ENCODE measurements at regions not wholly inside any gene's neighbourhood (a gene's known extent, or its start where the extent isn't known, plus 50 kb on each side); places are given as distances from the start of the nearest gene placed in this dataset.
"Not testable (repeated sequence)": the region's sequence is repeated elsewhere in the genome, so short reads cannot be mapped to it uniquely, and the experiment has no call there.

GRCh38 chrX:1023676-1024075 lies 188.8 kb downstream of the CRLF2 start:
- TF ChIP-seq SUZ12 (IDR thresholded peaks at IDR 0.05) (no peak), FOXM1 (IDR thresholded peaks at IDR 0.05; ENCODE audit: borderline replicate concordance) (no peak), CTBP1 (IDR thresholded peaks at IDR 0.05; ENCODE audit: borderline replicate concordance) (no peak), L3MBTL2 (conservative IDR thresholded peaks at IDR 0.05) (no peak), FOXK2 (IDR thresholded peaks at IDR 0.05) (no peak), LEF1 (IDR thresholded peaks at IDR 0.05; ENCODE audit: borderline replicate concordance) (no peak), ELF4 (IDR thresholded peaks at IDR 0.05) (no peak), ARNT (IDR thresholded peaks at IDR 0.05) (no peak), TARDBP (IDR thresholded peaks at IDR 0.05) (no peak), NFRKB (IDR thresholded peaks at IDR 0.05) (no peak)
- POLR2A ChIA-PET, result no interaction called here

GRCh38 chrX:1021314-1021993 lies 191.0 kb downstream of the CRLF2 start:
- CTCF ChIA-PET; DNase-seq (ENCODE audit: extremely low spot score); POLR2A ChIA-PET: not testable (repeated sequence)

More at GRCh38 chrX:1023676-1024075, 188.8 kb downstream of the CRLF2 start:
- no peak for DNase-seq (ENCODE audit: extremely low spot score)
- CTCF ChIA-PET, result no interaction called here

DNA sequence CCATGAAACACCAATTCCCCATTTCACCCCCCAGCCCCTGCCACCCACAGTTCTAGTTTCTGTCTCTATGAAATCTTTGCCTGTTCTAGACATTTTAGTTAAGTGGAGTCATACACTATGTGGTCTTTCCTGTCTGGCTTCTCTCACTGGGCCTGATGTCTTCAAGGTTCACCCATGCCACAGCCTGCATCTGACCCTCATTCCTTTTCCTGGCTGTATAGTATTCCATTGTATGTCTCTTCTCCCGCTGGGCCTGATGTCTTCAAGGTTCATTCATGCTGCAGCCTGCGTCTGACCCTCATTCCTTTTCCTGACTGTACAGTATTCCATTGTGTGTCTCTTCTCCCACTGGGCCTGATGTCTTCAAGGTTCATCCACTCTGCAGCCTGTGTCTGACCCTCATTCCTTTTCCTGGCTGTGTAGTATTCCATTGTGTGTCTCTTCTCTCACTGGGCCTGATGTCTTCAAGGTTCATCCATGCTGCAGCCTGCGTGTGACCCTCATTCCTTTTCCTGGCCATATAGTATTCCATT lies 191.7 kb downstream of the CRLF2 start:
- no peak for TF ChIP-seq SUZ12 (IDR thresholded peaks at IDR 0.05)
- no peak for TF ChIP-seq LEF1 (IDR thresholded peaks at IDR 0.05; ENCODE audit: borderline replicate concordance)
- no peak for TF ChIP-seq NFRKB (IDR thresholded peaks at IDR 0.05)
- no peak for TF ChIP-seq ELF4 (IDR thresholded peaks at IDR 0.05)
- no peak for TF ChIP-seq CTBP1 (IDR thresholded peaks at IDR 0.05; ENCODE audit: borderline replicate concordance)
- TF ChIP-seq, protein P1, sequence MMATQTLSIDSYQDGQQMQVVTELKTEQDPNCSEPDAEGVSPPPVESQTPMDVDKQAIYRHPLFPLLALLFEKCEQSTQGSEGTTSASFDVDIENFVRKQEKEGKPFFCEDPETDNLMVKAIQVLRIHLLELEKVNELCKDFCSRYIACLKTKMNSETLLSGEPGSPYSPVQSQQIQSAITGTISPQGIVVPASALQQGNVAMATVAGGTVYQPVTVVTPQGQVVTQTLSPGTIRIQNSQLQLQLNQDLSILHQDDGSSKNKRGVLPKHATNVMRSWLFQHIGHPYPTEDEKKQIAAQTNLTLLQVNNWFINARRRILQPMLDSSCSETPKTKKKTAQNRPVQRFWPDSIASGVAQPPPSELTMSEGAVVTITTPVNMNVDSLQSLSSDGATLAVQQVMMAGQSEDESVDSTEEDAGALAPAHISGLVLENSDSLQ (IDR thresholded peaks at IDR 0.05), result no peak
- TF ChIP-seq L3MBTL2 (conservative IDR thresholded peaks at IDR 0.05), result no peak
- TF ChIP-seq BHLHE40 (IDR thresholded peaks at IDR 0.05; ENCODE audit: borderline replicate concordance), result no peak
- TF ChIP-seq FOXM1 (IDR thresholded peaks at IDR 0.05; ENCODE audit: borderline replicate concordance), result no peak
- TF ChIP-seq ARNT (IDR thresholded peaks at IDR 0.05), result no peak
- no peak for TF ChIP-seq FOXK2 (IDR thresholded peaks at IDR 0.05)
- TF ChIP-seq ZNF384 (IDR thresholded peaks at IDR 0.05), result no peak
- no peak for TF ChIP-seq SP1 (IDR thresholded peaks at IDR 0.05)
- no peak for TF ChIP-seq FOXA1 (IDR thresholded peaks at IDR 0.05)
- no peak for TF ChIP-seq HDGF (IDR thresholded peaks at IDR 0.05; ENCODE audit: borderline replicate concordance)
- no peak for TF ChIP-seq TARDBP (IDR thresholded peaks at IDR 0.05)

DNA sequence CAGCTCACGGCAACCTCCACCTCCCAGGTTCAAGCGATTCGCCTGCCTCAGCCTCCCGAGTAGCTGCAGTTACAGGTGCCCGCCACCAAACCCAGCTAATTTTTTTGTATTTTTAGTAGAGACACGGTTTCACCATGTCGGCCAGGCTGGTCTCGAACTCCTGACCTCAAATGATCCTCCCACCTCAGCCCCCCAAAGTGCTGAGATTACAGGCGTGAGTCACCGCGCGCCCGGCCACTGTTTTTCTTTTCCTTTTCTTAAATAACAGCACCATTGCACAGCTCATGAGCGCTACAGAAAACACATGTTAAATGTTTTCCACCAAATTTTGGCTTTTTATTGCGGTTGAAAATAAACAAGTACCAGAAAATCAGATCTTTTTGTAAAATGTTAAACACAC lies 195.5 kb downstream of the CRLF2 start:
- POLR2A ChIA-PET; CTCF ChIA-PET; DNase-seq (ENCODE audit: extremely low spot score): not testable (repeated sequence)

More for the DNA sequence above, 191.7 kb downstream of the CRLF2 start:
- DNase-seq (ENCODE audit: extremely low spot score), result no peak
- CTCF ChIA-PET, result no interaction called here
- POLR2A ChIA-PET, result no interaction called here

DNA sequence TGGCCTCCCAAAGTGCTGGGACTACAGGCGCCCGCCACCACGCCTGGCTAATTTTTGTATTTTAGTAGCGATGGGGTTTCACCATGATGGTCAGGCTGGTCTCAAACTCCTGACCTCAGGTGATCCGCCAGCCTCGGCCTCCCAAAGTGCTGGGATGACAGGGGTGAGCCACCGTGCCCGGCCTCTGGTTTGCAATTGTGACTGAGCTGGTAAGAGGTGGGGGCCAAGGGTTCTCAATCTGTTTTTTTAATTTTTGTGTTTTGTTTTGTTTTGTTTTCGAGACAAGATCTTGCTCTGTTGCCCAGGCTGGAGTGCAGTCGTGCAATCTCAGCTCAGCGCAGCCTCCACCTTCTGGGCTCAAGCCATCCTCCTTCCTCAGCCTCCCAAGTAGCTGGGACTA lies 196.2 kb downstream of the CRLF2 start:
- CTCF ChIA-PET; POLR2A ChIA-PET; DNase-seq (ENCODE audit: extremely low spot score): not testable (repeated sequence)

DNA sequence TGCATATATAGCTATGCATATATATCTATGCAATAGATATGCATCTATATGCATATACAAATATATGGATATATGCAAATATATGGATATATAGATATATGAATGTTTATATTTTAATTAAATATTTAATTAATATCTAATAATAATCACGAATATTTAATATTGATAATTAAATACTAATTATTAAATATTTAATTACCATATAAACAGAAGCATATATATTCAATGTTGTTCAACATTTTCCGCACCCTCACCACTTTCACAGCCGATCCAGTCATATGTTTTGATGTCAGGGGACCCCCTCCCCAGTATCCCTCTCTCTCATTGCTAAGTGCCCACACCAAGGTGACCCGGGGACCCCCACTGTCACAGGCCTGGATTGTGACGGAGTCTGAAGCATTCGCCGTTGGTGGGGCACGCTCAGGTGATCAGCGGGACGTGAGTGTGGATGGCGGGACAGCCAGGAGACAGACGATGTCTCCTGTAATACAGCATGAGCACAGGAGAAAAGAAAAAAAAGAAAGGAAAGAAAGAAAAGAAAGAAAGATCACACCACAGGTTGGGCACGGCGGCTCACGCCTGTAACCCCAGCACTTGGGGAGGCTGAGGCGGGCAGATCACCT lies 199.7 kb downstream of the CRLF2 start:
- ChIA-PET CTCF (no interaction called here), POLR2A (no interaction called here)
- no peak for TF ChIP-seq HDGF (IDR thresholded peaks at IDR 0.05; ENCODE audit: borderline replicate concordance)
- TF ChIP-seq NFRKB (IDR thresholded peaks at IDR 0.05), result no peak
- no peak for TF ChIP-seq CTBP1 (IDR thresholded peaks at IDR 0.05; ENCODE audit: borderline replicate concordance)
- no peak for DNase-seq (ENCODE audit: extremely low spot score)

GRCh38 chrX:1011691-1012283 lies 200.7 kb downstream of the CRLF2 start:
- CTCF ChIA-PET, result no interaction called here
- POLR2A ChIA-PET, result no interaction called here
- TF ChIP-seq ZNF384 (IDR thresholded peaks at IDR 0.05), result no peak; the same call in 1 of the 2 replicates
- no peak for TF ChIP-seq TARDBP (IDR thresholded peaks at IDR 0.05)
- no peak for TF ChIP-seq FOXM1 (IDR thresholded peaks at IDR 0.05; ENCODE audit: borderline replicate concordance)
- TF ChIP-seq, protein P1 (IDR thresholded peaks at IDR 0.05), result no peak
- TF ChIP-seq HDGF (IDR thresholded peaks at IDR 0.05; ENCODE audit: borderline replicate concordance), result no peak
- TF ChIP-seq SUZ12 (IDR thresholded peaks at IDR 0.05), result no peak
- no peak for TF ChIP-seq LEF1 (IDR thresholded peaks at IDR 0.05; ENCODE audit: borderline replicate concordance)
- DNase-seq (ENCODE audit: extremely low spot score), result no peak

DNA sequence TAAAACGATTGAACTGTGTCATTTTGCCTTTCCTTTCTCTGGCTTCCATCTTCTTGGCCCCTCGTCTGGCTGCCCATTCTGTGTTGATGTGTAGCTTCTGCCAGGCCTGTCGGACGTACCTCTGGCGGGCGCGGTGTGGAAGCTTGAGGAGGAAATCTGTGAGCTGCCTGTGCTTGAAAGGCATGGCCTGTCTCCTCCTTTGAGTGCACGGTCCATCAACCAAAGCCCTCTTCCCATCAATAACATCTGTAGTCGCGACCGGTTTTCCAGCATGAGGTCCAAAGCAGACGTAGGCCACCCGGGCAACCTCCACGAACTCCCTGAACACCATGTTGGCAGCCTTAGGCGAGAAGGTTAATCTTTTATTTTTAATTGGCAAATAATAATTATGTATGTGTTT lies 202.7 kb downstream of the CRLF2 start:
- POLR2A ChIA-PET, result no interaction called here
- CTCF ChIA-PET, result no interaction called here
- DNase-seq (ENCODE audit: extremely low spot score), result no peak
- no peak for TF ChIP-seq BHLHE40 (IDR thresholded peaks at IDR 0.05; ENCODE audit: borderline replicate concordance)
- no peak for TF ChIP-seq FOXA1 (IDR thresholded peaks at IDR 0.05)
- TF ChIP-seq CTBP1 (IDR thresholded peaks at IDR 0.05; ENCODE audit: borderline replicate concordance), result no peak
